ENCODE measurements at regions not wholly inside any gene's neighbourhood (a gene's known extent, or its start where the extent isn't known, plus 50 kb on each side); places are given as distances from the start of the nearest gene placed in this dataset.

GRCh38 chr19:28469544-28469943 is 743.4 kb downstream of the UQCRFS1 start:
- TF ChIP-seq CTCF (IDR thresholded peaks at IDR 0.05) (no peak), POLR2A (IDR thresholded peaks at IDR 0.05) (no peak)
